ENCODE measurements at regions not wholly inside any gene's neighbourhood (a gene's known extent, or its start where the extent isn't known, plus 50 kb on each side); places are given as distances from the start of the nearest gene placed in this dataset.

- DNase-seq, result no peak
Measured at GRCh38 chr3:176969066-176969465, 228.2 kb downstream of the TBL1XR1 start.

DNA sequence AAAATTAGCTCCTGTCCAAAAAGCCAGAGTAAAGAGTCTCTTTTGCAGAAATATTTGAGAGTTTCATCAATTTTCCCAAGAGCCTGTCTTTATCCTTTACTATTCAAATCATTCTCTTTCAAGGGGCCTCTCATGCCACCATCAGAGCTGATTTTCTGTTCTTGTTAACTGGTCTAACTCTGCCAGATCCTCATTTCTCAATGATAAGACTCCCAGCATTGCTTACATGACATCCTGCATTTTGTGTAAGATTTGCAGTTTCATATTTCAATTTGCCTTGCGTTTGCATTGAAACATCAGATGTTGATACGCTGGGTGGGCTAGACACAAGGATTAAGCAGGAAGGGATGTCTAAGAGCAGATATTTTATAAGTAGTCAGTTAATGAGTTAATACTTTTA lies 228.7 kb downstream of the TBL1XR1 start:
- DNase-seq, result no peak

DNA sequence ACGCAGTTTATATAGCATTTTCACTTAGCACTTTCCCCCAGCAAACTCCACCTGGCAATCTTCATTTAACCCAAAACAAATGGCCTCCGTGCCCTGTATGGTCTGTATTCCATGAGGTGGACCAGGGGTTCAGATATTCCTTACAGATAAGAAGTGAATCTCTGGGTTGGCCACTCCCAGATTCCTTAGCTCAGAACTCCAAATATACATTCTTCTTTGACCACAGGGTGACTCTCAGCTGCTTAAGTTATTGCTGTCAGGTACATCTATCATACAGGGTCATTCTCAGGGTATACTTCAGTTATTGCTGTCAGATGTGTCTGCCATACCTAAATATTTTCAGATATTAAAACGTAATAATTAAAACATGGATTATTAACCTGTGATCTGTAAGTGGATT lies 229.8 kb downstream of the TBL1XR1 start:
- no peak for DNase-seq

GRCh38 chr3:176964661-176965060 lies 232.6 kb downstream of the TBL1XR1 start:
- DNase-seq, result no peak

- no peak for DNase-seq
Measured at GRCh38 chr3:176961916-176962315, 235.4 kb downstream of the TBL1XR1 start.

- DNase-seq, result no peak
Measured at GRCh38 chr3:176959867-176960266, 237.4 kb downstream of the TBL1XR1 start.

DNA sequence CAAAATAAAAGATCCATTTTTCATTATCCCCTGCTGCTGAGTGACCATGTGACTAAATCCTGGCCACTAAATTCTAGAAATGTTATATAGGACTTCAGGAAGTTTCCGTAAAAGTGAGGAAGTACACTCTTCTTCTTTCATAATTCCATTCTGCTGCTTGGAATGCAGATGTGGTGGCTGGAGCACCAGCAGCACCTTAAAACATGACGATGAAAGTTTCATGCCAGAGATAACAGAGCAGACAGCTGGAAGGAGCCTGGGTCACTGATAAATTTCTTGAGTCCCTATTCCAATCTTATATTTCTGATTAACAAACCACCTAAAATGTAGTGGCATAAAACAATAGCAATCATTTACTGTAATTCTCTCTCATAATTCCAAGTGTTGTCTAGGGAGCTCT lies 238.7 kb downstream of the TBL1XR1 start:
- DNase-seq, result no peak

DNA sequence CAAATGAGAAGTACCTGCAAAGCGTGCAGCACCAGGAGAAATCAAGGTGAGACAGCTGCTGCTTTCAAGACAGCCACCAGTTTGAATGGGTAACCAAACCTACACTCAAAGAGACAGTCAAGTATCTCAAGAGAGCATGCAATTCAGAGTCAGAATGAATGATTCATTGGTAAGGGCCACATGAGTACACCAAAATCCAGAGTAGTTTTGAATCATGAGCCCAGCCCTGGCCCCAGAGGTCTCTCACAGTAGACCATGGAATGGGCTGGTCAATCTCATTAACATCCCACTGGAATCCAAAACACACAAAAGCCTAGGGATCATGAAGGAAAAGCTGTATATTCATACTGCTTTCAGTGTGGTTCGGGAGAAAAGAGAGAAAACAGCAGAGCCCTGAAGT lies 242.8 kb downstream of the TBL1XR1 start:
- DNase-seq, result no peak

- DNase-seq, result no peak
Measured at GRCh38 chr3:176953106-176954060, 243.9 kb downstream of the TBL1XR1 start.

GRCh38 chr3:176951586-176952292 lies 245.5 kb downstream of the TBL1XR1 start:
- no peak for DNase-seq

DNA sequence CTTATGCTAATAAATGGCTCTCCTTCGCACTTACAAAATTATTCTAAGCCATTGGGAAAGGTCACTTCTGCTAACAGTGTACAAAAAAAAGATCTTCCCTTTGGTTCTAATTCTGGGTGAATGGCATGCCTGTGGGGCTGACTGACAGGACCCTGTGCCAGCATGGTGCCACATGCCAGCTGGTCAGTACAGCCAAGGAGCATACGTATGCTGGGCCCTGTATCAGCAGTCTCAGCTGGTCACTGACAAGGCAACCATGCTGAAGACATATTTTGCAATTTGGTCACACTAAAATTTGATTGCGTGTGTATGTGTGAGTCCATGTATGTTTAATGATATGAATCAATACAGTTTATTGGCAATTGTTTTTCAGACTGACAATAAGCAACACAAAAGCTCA lies 246.1 kb downstream of the TBL1XR1 start:
- DNase-seq, result no peak

GRCh38 chr3:176950743-176951142 lies 246.5 kb downstream of the TBL1XR1 start:
- no peak for DNase-seq

GRCh38 chr3:176948151-176948550 lies 249.1 kb downstream of the TBL1XR1 start:
- DNase-seq, result no peak

- no peak for DNase-seq
Measured at GRCh38 chr3:176946202-176946601, 251.1 kb downstream of the TBL1XR1 start.

DNA sequence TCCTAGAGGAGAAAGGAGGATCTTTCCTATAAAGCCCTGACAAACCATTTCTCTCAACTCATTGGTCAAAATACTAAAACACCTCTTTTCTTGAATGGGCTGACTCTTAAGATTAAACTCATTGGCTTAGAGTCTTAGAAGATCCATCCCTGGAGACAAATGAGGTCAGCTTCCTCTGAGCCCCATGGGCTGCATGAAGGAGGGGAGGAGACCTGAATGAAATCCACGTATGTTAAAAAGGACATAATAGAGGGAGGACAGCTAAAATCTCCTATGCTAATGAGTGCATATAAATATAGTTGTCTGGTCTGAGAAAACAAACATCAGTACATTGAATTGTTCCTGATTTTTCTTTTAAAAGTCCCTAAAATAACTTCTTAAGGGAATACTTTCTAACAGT lies 255.0 kb downstream of the TBL1XR1 start:
- DNase-seq, result no peak

DNA sequence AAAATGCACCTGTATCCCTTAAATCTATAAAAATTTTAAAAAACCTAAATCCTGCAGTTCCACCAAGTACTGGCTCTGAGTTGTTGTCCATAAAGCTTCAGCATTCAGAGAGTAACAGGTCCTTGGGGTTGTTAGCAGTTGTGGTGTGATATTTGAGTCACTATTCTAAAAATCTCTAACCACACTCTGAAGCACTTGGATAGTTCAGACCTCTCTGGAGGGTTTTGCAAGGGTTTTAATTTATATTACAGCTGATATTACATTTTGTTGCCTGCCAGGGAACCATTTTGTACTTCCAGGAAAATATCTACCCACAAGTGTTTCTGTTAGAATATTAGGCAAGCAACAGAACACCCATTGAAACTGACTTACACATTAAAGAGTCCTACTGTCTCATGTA lies 255.6 kb downstream of the TBL1XR1 start:
- DNase-seq, result no peak

DNA sequence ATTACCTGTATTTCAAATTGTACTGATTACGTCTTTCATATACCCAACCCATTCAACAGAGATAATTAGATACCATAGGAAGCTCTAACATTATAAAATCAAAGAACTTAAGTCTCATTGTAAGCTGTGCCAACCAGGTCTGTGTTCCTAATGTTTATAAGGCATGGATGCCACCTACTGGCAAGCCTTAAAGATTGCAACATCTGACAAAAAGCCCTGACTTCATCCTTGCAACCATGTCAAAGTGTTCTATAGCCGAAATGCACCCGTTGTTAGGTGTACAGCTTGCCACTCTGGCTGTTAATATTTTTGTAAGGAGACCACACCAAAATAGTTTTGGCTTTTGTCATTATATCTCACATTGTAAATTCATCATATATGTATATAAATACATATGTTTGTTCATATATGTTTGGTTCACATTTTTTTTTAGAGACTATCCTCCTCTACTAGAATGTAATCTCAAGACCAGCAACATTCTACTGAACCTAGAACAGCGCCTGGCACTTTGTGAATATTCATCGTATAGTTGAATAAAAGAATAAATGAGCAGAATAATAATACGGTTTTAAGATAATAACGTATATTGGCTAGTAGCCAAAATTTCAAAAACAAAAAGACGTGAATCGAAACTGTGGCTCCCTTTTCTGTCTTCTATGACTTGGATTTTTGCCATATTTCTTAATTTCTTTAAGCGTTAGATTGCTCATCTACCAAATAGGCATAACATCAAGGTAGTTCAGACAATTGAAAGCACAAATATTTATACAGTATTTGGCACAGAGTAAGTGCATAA lies 258.1 kb downstream of the TBL1XR1 start:
- peak; percentile 78 for DNase-seq

DNA sequence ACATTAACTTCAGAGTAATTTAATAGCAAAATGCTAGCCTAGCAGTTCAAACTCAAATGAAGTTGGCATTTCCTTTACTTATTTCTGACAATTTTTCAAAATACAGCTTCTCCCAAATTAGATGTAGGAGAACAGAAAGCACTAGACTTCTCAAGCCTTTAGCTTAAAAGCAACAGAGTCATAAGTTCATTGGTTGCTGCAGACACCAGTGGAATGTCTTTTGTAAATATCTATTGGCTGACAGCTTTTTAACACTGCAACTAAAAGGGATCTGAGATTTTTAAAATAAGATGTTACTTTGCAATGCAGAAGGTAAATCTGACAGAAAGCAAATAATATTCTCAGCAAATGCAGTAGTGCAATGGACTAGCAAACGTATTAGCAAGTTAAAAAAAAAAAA lies 259.3 kb downstream of the TBL1XR1 start:
- no peak for DNase-seq

- DNase-seq, result no peak
Measured at GRCh38 chr3:176937541-176937940, 259.7 kb downstream of the TBL1XR1 start.

DNA sequence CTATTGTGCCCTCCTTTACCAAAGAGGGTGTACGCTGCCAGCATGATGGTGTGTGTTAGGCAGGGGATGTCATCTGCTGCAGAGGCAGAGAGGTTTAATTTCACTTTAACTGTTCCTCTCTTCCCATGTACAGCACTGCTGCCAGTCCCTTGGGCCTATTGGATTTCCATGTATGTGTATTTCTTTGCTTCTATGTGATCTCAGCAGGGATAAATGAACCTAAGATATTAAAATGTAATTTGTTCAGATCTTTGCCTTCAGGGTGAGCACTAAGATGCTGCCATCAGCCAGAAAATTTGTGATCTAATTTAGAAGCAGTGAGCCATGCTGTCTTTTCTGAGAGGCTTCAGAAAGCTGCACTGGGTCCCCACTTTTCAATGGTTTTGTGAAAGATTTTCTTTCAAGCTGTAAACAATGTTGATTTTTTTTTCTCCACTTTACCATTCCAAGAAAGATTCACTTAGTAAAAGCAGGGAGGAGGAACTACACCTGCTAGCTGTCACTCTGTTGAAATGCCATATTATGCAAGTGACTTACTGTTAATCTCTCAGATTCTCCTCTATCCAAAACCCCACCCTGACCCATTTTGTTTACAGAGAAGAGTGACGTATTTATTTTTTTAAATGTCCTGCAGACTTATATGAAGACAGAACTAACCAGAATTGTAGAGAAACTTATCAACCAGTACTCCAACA lies 261.9 kb downstream of the TBL1XR1 start:
- DNase-seq, result no peak

- no peak for DNase-seq
Measured at GRCh38 chr3:176934698-176935097, 262.6 kb downstream of the TBL1XR1 start.

GRCh38 chr3:176933704-176934103 lies 263.6 kb downstream of the TBL1XR1 start:
- DNase-seq, result no peak

DNA sequence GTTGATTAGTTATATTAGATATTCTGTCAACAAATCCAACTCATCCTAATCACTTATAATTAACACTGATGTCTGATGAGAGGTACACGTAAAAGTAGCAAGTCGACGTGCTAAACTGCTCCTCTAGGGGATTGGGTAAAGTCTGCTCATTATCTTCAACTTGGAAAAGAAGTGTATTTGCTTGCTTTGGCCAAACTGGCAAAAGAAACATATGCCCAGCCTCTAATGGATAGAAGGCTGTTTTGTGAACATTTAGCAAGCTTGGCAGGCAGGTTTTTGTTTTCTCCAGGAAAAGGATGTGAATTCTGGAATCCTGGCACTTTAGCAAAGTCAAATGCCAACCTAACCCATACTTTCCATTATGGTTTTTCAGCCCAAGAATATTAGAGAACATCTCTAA lies 264.8 kb downstream of the TBL1XR1 start:
- no peak for DNase-seq
